GM21529 (cell line): ENCODE measurements at regions not wholly inside any gene's neighbourhood (a gene's known extent, or its start where the extent isn't known, plus 50 kb on each side); places are given as distances from the start of the nearest gene placed in this dataset.

Experiments
- ATAC-seq: cut with Tn5 transposase; IDR thresholded peaks from one replicate; pipeline ENCODE4 v1.9.1; 2021; ENCODE audit not compliant: unreplicated experiment

DNA sequence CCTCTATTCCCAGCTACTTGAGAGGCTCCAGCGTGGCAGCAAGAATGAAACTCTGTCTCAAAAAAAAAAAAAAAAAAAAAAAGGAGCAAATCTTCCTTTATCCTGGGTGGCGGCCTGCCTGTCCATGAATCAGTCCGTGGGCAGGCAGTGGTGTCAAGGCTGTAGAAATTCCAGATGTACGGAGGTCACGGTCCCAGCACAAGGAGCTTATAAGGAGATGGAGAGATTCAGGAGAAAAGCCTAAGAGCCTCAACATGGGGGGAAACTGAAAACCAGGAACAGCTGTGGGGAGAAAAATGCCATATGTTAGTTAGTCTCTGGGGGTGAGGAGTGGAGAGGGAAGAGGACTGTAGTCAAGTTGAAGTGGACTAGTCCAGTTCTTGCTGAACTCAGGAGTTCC is 130.5 kb upstream of the CRY1 start:
- ATAC-seq, result no peak

DNA sequence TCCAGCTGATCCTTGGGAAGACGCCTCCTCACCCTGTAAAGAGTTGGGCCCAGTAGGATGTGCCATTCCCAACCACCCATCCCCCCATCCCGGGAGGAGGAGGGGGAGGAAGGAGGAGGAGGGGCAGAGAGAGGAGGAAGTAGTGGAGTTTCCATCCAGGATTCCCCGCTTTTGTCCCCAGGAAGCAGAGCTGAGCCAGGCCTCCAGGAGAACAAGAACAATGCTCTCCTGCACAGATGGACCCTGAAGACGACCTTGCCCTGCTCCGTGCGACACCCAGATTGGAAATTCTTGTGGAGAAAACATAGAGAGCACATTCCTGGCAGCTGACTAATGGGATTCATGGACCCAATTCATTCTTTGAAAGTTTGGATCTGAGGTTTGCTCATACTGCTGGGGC is 132.3 kb upstream of the CRY1 start:
- no peak for ATAC-seq

DNA sequence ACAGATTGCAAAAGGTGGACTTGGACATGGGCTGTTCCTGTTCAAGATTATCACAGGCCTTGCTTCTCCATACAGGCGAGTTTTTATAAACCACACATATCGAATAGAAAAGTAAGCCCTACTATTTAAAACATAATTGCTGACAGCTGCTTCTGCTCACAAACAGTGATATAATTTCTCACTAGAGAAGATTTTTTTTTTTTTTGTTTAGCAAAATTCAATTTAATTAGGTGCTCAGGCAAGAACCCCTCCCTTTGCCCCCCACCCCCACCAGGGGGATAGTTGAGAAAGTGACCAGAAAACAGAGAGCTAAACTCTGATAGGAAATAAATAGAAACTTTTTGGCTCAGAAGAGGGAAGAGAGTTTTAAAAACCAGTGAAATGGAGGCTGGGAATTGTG is 132.8 kb upstream of the CRY1 start:
- ATAC-seq, result no peak

DNA sequence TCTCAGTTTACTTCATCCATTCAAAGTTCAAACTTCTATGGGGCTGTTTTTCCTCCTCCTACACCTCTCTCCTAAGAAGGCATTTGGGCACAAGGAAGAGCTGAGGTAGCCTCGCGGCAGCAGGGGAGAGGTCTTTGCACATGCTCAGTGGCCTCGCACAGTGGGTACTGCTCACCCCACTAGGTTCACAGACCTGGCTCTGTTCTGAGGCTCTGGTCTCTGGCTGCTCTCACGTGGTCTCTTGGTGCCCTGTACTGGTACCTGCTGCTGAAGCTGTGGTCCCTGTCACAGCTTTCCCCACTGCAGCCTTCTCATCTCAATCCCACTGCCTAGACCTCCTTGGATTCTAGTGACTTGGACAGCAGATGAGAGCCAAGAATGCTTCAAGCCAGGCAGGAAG is 134.7 kb upstream of the CRY1 start:
- no peak for ATAC-seq

DNA sequence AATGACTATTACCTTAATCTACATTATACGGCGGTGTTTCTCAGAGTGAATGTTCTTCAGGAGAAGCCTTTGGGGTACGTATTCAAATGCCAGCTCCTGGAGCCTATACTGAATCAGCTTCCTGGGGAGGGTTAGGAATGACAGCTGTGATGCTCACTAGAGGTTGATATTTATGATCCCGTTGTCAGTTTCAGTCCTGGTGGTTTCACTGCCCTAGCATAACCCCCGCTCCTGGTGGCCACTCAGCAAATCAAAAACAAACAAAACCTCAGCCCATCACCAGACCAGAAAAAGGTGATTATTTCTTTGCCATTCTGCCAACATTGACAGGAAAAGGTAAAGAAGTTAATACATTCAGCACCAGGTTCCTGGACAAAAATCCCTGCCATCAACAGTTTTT is 136.5 kb upstream of the CRY1 start:
- no peak for ATAC-seq

DNA sequence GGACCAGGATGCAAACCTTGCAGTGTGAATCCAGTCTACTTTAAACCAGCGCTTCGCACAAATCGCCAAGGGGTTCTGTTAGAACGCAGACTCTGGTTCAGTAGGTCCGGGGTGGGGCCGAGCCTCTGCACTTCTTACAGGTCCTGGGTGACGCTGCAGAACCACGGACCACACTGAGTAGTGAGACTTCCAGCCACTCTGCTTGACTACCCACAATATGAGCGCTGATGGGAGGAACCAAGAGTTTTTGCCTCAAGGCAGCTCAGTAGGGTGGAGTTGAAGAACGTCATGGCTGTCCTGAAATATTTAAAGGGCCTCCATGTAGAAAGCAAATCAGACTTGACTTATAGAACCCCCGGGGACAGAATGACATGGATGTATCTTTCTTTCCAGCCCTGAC is 138.0 kb upstream of the CRY1 start:
- ATAC-seq, result no peak

DNA sequence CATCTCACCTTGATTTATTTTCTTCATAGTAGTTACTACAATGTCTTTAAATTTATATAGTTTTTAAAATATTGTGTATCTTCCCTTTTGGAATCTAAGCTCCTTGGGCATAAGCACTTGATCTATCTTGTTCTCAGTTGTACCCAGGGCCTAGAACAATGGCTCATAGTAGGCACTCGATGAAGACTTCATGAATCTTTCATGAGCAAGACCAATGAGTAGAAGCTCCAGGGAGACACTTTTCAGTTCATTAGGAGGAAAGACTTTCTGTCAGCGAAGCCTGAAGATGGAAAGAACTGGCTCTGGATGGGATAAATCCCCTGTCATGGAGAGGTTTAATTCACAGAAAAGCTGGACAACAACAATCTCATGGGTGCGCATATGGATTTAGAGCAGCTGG is 140.2 kb upstream of the CRY1 start:
- ATAC-seq, result no peak

DNA sequence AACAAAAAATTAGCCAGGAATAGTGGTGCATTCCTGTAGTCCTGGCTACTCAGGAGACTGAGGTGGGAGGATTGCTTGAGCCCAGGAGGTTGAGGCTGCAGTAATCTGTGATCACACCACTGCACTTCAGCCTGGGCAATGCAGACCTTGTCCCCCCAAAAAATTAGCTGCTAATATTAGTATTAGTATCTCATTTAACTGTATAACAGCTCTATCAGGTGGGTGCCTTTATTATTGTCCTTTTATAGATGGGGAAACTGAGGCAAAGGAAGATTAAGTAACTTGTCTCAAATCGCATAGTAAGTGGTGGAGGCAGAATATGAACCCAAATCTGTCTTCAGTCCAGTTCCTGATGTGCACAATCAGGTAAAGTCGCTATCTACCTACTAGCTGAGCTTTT is 142.3 kb upstream of the CRY1 start:
- ATAC-seq, result no peak

DNA sequence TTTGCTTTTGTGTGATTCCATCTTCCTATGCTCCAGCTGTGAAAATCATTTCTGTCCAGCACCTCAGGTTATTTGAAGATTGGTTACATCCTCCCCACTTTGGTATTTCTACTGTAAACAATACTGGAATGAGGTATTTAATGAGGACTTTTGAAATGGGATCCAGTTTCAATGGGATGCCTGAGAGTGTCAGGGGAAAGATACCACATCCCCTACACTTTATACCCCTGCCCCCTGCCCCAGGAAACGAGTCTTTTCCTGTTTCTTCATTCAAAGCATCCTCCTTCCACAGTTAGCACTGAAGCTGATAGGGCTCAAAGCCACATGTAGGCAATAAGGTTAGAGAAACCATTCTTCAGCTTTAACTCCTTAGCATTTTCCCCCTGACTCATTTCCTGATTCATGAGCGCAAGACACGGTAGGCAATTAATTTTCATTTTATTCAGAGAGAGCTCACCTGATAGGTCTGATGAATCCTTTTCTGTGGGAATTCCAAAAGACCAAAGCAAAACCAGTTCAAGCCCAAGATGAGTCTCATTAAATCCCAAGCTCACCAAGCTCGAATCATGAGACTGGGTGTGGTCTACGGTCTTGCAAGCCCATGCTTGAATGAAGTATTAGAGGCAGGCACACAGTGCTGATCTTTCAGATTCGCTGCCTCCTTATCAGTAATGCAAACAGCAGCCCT is 143.6 kb upstream of the CRY1 start:
- ATAC-seq, result no peak

DNA sequence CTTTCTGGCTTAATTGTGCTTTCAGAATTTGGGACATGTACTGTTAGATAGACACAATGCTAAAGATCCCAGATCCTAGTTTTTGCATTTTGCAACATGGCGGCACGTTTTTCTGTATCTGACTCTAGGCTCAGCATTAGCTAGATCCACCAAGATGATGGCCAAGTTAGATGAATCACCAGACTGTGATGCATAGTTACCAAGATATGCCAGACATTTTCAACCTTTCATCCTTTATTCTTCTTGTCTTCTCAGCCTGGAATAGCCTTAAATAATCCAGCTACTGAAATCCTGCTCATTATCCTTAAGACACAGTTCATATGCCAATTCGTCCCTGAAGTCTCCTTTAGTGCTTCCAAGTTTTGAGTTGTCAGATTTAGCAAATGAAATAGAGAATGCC is 144.9 kb upstream of the CRY1 start:
- no peak for ATAC-seq

DNA sequence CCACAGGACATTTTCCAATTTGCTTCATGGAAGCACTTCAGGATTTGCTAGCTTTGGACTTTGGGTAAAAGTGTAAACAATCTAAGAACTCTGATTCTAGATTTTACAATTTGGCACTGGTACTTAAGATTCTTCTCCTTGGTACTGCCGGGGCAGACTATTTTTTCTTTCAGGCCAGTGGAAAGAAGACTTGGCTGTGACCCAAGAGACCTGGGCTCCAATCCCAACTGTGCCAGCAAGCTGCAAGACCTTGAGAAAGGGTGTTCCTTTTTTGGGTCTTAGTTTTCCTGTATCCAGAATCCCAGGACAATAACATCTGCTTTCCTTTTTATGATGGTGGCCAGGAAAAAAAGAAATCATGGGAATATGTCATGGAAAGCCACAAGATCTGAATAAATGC is 148.1 kb upstream of the CRY1 start:
- no peak for ATAC-seq

DNA sequence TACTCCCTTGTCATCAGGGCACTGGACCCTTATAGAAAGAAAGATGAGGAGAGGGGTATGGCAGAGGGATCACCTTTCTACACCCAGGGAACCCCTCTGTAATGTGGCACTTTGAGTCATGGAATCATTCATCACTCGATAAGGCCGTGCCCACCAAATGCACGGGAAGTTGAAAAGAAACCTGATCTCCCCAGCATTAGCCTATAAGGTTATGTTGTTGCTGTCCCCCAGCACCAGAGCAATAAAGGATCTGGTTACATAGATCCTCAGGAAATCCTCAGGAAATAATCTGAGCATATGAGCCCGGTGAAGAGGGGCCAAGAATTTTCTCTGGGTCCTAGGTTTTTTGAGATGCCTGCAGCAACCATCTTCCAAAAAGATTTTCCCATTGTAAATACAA is 148.8 kb upstream of the CRY1 start:
- no peak for ATAC-seq

DNA sequence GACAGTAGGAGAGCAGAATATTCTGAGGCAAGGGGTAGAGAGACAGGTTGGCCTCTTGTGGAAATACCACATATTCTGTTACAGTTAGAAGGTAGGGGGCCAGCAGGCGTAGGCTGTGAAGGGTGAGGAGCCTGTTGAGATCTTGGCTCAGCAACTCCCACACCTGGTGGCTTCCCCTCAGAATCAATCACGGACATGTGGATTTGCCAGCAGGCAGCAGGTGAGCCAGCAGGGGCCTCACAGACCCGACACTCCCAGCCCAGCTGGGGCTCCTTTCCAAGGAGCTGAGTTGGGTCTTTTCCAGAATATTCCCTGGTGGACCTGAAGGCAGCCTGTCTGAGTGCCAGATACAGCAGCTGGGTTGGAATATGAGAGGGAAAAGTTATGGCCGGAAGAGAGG is 150.0 kb upstream of the CRY1 start:
- ATAC-seq, result no peak

DNA sequence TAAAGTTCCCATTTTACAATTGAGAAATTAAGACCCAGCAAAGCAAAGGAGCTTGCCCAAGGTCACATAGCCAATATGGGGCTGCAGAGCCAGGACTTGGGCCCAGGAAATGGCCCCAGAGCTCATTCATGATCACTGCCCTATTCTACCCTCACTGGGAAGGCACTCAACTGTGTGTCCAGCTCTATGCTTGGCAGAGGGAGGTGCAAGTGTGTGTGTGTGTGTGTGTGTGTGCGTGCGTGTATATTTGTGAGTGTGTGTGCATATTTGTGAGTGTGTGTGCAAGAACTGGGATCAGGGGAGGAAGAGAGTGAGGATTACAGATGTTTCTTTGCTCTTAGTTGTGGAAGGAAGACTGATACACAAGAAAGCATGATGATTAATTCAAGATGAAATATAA is 151.2 kb upstream of the CRY1 start:
- ATAC-seq, result no peak

DNA sequence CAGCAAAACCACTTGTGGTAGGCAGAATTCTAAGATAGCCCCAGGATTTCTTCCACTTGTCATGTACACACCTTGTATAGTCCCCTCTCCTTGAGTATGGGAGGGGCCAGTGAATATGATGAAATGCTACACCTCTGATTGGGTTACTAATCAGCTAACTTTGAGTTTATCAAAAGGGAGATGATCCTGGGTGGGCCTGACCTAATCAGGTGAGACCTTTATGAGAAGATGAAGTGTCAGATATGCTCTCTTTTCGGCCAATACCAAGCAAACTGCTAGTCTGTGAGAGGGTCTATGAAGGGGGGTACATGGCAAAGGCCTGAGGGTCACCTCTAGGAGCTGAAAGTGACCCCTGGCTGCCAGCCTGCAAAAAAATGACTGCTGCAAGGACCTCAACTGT is 154.3 kb upstream of the CRY1 start:
- ATAC-seq, result no peak

DNA sequence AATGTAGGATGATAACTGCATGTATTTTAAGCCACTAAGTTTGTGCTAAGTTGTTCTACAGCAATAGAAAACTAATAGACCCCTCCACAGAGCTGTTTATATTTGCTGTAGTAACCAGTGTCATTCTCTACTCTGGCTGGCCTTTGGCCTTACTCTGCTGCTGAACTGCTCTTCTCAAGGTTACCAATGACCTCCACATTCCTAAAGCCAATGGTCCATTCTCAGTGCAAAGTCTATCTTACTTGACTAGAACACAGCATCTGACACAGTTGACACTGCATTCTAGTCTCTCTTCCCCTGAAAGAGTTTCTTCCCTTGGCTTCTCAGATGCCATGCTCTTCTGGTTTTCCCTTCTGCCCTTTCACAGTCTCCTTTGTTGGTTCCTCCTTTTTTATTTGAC is 154.8 kb upstream of the CRY1 start:
- no peak for ATAC-seq

DNA sequence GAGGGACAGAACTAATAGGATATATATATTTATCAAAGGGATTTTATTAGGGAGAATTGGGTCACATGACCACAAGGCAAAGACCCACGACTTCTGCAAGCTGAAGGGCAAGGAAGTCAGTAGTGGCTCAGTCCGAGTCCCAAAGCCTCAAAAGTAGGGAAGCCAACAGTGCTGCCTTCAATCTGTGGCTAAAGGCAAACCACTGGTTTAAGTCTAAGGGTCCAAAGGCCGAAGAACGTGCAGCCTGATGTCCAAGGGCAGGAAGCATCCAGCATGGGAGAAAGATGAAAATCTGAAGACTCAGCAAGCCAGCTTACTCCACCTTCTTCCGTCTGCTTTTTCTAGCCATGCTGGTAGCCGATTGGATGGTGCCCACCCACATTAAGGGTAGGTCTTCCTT is 157.9 kb upstream of the CRY1 start:
- ATAC-seq, result no peak

DNA sequence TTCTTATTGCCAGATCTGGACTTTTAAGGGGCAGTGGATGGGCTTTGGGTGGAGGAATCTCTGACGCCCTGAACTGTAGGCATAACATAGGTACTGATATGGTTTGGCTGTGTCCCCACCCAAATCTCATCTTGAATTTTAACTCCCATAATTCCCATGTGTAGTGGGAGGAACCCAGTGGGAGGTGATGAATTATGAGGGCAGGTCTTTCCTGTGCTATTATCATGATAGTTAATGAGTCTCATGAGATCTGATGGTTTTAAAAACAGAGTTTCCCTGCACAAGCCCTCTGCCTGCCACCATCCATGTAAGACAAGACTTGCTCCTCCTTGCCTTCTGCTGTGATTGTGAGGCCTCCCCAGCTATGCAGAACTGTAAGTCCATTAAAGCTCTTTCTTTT is 160.0 kb upstream of the CRY1 start:
- no peak for ATAC-seq

DNA sequence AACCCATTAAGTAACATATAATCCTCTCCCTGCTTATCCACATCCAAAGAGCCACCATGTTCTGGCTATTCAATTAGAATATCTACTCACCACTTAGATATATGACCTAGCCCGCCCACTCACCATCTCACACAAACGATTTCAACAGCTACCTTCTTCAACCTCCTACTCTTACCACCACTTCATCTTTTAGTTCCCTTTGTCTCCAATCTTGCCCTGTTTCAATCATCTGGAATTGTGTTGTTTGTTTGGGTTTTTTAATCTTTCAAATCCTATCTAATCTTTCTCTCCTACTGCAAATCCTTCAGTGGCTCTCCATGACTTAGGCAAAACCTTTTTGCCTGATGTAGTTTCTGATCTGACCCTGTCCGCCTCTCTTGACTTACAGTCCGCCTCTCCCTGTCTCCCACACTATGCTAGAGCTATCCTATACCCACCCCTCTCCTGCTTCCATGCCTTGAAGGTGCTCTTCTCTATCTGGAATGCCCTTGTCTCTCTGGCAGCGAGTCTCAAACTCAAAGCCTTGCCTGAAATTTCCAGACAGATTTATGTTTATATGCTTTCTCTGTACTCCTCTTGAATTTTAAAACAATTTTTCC is 161.0 kb upstream of the CRY1 start:
- ATAC-seq, result no peak

DNA sequence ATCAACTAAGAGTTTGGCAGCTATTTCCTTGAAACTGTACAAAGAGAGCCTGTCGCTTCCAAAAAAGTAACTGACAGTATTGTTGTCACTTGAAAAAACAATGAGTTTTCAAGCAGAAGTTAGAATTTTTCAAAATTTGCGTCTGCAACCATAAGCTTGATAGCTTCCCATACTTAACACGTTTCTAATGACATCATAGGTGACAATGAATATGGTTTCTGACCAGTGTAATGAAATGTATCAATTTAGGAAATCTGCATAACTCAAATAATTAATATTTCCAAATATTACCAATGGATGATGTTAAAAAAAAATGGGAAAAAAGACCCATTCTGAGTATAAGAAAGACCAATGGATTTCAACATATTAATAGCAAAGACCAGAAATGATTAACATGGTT is 165.4 kb upstream of the CRY1 start:
- ATAC-seq, result no peak

DNA sequence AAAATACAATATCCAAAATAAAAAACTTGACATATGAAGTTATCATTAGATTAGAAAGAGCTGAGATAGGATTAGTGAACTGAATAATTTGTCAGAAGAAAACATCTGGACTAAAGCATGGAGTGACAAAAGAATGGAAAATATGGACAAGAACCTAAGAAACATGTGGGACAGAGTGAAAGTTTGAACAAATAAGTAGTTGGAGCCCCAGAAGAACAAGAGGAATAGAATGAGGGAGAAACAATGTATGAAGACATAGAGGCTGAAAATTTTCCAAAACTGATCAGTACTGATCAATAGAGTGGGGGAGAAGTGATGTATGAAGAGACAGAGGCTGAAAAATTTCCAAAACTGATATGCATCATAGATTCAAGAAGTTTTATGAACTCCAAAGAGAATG is 170.6 kb upstream of the CRY1 start:
- ATAC-seq, result no peak

DNA sequence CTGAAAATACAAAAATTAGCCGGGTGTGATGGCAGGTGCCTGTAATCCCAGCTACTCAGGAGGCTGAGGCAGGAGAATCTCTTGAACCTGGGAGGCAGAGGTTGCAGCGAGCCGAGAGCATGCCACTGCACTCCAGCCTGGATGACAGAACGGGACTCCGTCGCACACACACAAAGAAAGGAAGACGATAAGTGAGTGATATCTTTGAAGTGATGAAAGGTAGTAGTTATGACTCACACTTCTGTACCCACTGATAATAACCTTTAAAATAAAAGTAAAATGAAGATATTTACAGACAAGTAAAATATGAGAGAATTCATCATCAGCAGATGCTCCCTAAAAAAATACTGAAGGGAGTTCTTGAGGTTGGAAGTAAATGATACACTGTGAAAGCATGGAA is 171.3 kb upstream of the CRY1 start:
- ATAC-seq, result no peak

DNA sequence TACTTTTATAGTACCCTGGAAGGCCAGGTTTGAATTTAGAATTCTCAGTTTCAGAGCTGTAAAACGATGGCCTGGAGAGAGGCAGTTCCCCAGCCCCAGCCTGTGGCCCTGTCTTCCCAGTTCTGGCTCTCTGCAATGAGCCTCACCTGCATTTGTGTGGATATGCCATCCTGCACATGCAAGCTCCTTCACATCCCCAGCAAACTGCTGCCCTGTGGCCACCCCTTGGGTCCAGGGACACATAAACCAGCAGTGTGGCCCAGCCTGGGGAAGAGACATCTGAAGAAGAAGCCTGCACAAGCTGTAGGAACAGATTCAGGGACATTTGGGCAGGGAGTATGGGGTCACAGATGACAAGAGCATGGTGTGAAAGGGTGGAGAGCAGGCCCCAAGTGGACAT is 174.3 kb upstream of the CRY1 start:
- no peak for ATAC-seq
